OCI-LY7 (cell line): ENCODE measurements at regions not wholly inside any gene's neighbourhood (a gene's known extent, or its start where the extent isn't known, plus 50 kb on each side); places are given as distances from the start of the nearest gene placed in this dataset.

Experiments
- BruUV-seq: library from RNA; stranded (reverse); fragments of 400-500 nt; replicated peaks from 2 replicates; lab custom pipeline; 2021; lab: Mats Ljungman, UMichigan
- CTCF ChIA-PET: fragments of 300-600 bp; sonication (Branson Sonifier 250); formaldehyde crosslinking; loops from one replicate; lab custom pipeline; 2022; ENCODE audit warnings: antibody characterized with exemption; ENCODE audit not compliant: unreplicated experiment; lab: Charles Lee
- POLR2A ChIA-PET: fragments of 300-600 bp; sonication (Branson Sonifier 250); formaldehyde crosslinking; loops from one replicate; lab custom pipeline; 2022; ENCODE audit warnings: antibody characterized with exemption; lab: Charles Lee
- DNase-seq: peaks from one replicate; pipeline ENCODE4 v3.0.0-alpha.2; 2015; ENCODE audit warnings: low spot score
- H2AFZ ChIP-seq: fragments of 200-600 bp; sonication (generic), shearing (Covaris generic); 2 replicates; pipeline ENCODE4 v1.6.1; 2014; ENCODE audit warnings: mild to moderate bottlenecking, antibody characterized with exemption, low read length, moderate library complexity
- H3K27ac ChIP-seq: fragments of 200-600 bp; sonication (generic); 2 replicates; pipeline ENCODE4 v1.5.1; 2014; ENCODE audit warnings: mixed run types, low read depth, mild to moderate bottlenecking, moderate library complexity, low read length, inconsistent platforms; ENCODE audit not compliant: poor library complexity, severe bottlenecking
- H3K36me3 ChIP-seq: fragments of 200-600 bp; sonication (generic); 2 replicates; pipeline ENCODE4 v1.6.1; 2014; ENCODE audit warnings: mild to moderate bottlenecking, antibody characterized with exemption, low read length, moderate library complexity, mixed read lengths; ENCODE audit not compliant: insufficient read depth
- H3K4me1 ChIP-seq: fragments of 200-600 bp; sonication (generic); 2 replicates; pipeline ENCODE4 v1.5.1; 2014; ENCODE audit warnings: mild to moderate bottlenecking, low read length; ENCODE audit not compliant: insufficient read depth, poor library complexity, severe bottlenecking
- H3K4me2 ChIP-seq: fragments of 200-600 bp; sonication (generic); 2 replicates; pipeline ENCODE4 v1.6.1; 2014; ENCODE audit warnings: mild to moderate bottlenecking, low read length
- H3K4me3 ChIP-seq: fragments of 200-600 bp; sonication (generic); 2 replicates; pipeline ENCODE4 v1.5.1; 2014; ENCODE audit warnings: mild to moderate bottlenecking, low read depth, low read length; ENCODE audit not compliant: poor library complexity, severe bottlenecking
- H3K79me2 ChIP-seq: fragments of 200-600 bp; sonication (generic); 2 replicates; pipeline ENCODE4 v1.6.1; 2016; ENCODE audit warnings: low read depth, mild to moderate bottlenecking, low read length, moderate library complexity, mixed read lengths; ENCODE audit not compliant: insufficient read depth
- H3K9me2 ChIP-seq: fragments of 200-600 bp; sonication (generic); 2 replicates; pipeline ENCODE4 v1.6.1; 2016; ENCODE audit warnings: mild to moderate bottlenecking, low read length, mixed read lengths; ENCODE audit not compliant: insufficient read depth
- H3K9me3 ChIP-seq: fragments of 200-600 bp; sonication (generic); 2 replicates; pipeline ENCODE4 v1.6.1; 2014; ENCODE audit warnings: mild to moderate bottlenecking, mixed run types, low read length, mixed read lengths
- H4K20me1 ChIP-seq: fragments of 200-600 bp; sonication (generic); 2 replicates; pipeline ENCODE4 v1.6.1; 2014; ENCODE audit warnings: mild to moderate bottlenecking, antibody characterized with exemption, low read length, moderate library complexity, mixed read lengths; ENCODE audit not compliant: insufficient read depth
- CTCF ChIP-seq: fragments of 200-600 bp; sonication (generic); conservative IDR thresholded peaks from 2 replicates; pipeline ENCODE4 v1.5.1; 2014; ENCODE audit warnings: mild to moderate bottlenecking, antibody characterized with exemption, low read length, moderate library complexity, mixed read lengths
- EZH2phosphoT487 ChIP-seq: fragments of 200-600 bp; sonication (generic); IDR thresholded peaks from 2 replicates; pipeline ENCODE4 v1.6.1; 2018; ENCODE audit warnings: low read depth, borderline replicate concordance, mild to moderate bottlenecking, mixed run types, antibody characterized with exemption, low read length, moderate library complexity, mixed read lengths
- intact Hi-C: fragments of 100-400 bp; cut with micrococcal nuclease; formaldehyde crosslinking; loops from one replicate; pipeline ENCODE4 v1.10.0; 2022; ENCODE audit not compliant: unreplicated experiment

GRCh38 chr21:23455676-23456075 is 2151.6 kb downstream of the MRPL39 start:
- Histone ChIP-seq H4K20me1 (no peaks in the 10 kb centered on the region), H3K27ac (no peak overlapping the region), H3K9me3 (peaks cover 28% of the 10 kb centered on the region; the same call in 1 of the 2 replicates), H3K36me3 (no peaks in the 10 kb centered on the region), H3K4me3 (no peak overlapping the region), H3K4me1 (no peaks in the 10 kb centered on the region), H3K79me2 (no peaks in the 10 kb centered on the region), H3K9me2 (no peaks in the 10 kb centered on the region), H3K4me2 (no peak overlapping the region), H2AFZ (no peak overlapping the region)
- CTCF ChIA-PET = no interaction called here
- no peak for TF ChIP-seq CTCF
- no peak for TF ChIP-seq EZH2phosphoT487
- no peak for DNase-seq
- POLR2A ChIA-PET = no interaction called here
- no TSS peak for BruUV-seq
- intact Hi-C loops = no loop called here

GRCh38 chr21:23452384-23453083 is 2154.7 kb downstream of the MRPL39 start:
- Histone ChIP-seq H3K79me2 (no peaks in the 10 kb centered on the region), H3K9me3 (peaks cover 19% of the 10 kb centered on the region; the same call in 1 of the 2 replicates), H3K4me2 (no peak overlapping the region), H2AFZ (no peak overlapping the region), H3K4me3 (no peak overlapping the region), H3K4me1 (no peaks in the 10 kb centered on the region), H4K20me1 (no peaks in the 10 kb centered on the region), H3K27ac (no peak overlapping the region), H3K36me3 (no peaks in the 10 kb centered on the region), H3K9me2 (no peaks in the 10 kb centered on the region)
- TF ChIP-seq CTCF (no peak), EZH2phosphoT487 (no peak)
- POLR2A ChIA-PET = no interaction called here
- CTCF ChIA-PET = no interaction called here
- intact Hi-C loops = no loop called here
- DNase-seq = no peak
- no TSS peak for BruUV-seq

GRCh38 chr21:23445307-23445706 is 2162.0 kb downstream of the MRPL39 start:
- H3K4me1 ChIP-seq = no peaks in the 10 kb centered on the region
- no peaks in the 10 kb centered on the region for H4K20me1 ChIP-seq
- CTCF ChIA-PET = no interaction called here
- no peaks in the 10 kb centered on the region for H3K9me2 ChIP-seq
- H3K79me2 ChIP-seq = no peaks in the 10 kb centered on the region
- peaks cover 18% of the 10 kb centered on the region; the same call in 1 of the 2 replicates for H3K9me3 ChIP-seq
- BruUV-seq = no TSS peak
- no peak for TF ChIP-seq CTCF
- no peak for TF ChIP-seq EZH2phosphoT487
- no peak overlapping the region for H3K27ac ChIP-seq
- no peak overlapping the region for H3K4me3 ChIP-seq
- DNase-seq = no peak
- intact Hi-C loops = no loop called here
- no peak overlapping the region for H2AFZ ChIP-seq
- POLR2A ChIA-PET = no interaction called here
- H3K4me2 ChIP-seq = no peak overlapping the region
- H3K36me3 ChIP-seq = no peaks in the 10 kb centered on the region
